ENCODE measurements at regions not wholly inside any gene's neighbourhood (a gene's known extent, or its start where the extent isn't known, plus 50 kb on each side); places are given as distances from the start of the nearest gene placed in this dataset.

DNA sequence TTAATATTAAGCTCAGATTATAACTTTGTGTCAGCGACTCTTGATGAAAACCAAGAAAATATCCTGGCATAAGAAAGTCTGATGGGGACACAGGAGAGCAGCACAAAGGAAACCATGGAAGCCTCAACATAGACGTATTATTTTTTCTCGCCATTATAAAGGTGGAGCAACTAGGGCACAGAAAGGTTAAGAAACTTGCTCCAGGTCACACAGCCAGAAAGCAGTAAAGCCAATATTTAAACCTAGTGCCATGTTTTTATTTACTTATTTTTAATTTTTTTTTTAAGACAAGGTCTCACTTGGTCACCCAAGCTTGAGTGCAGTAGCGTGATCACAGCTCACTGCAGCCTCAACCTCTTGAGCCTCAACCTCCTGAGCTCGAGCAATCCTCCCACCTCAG lies 259.3 kb downstream of the PREX1 start:
- no peaks in the 10 kb centered on the region for H3K79me2 ChIP-seq (ENCODE audit: insufficient read depth, low read length)
- H3K27me3 ChIP-seq (ENCODE audit: control insufficient read depth in 2 of 2, insufficient read depth in 2 of 2, low read length in 2 of 2), result no peaks in the 10 kb centered on the region
- no peaks in the 10 kb centered on the region for H3K4me1 Mint-ChIP-seq
- H3K36me3 ChIP-seq (replicated peaks in 1 of 2; ENCODE audit: control insufficient read depth in 1 of 2, insufficient read depth in 2 of 2, low read length in 2 of 2), result no peaks in the 10 kb centered on the region
- H4K20me1 ChIP-seq (ENCODE audit: insufficient read depth, low read length), result no peaks in the 10 kb centered on the region
- intact Hi-C loops (cut with micrococcal nuclease), result no loop called here
- peaks cover 2 to 6% (median 4%) of the 10 kb centered on the region in 7 donors for H3K9me3 Mint-ChIP-seq
- no peak overlapping the region for H3K4me3 Mint-ChIP-seq
- H3K9ac ChIP-seq (ENCODE audit: insufficient read depth, low read length, poor library complexity, severe bottlenecking), result no peak overlapping the region
- TF ChIP-seq, protein P1, sequence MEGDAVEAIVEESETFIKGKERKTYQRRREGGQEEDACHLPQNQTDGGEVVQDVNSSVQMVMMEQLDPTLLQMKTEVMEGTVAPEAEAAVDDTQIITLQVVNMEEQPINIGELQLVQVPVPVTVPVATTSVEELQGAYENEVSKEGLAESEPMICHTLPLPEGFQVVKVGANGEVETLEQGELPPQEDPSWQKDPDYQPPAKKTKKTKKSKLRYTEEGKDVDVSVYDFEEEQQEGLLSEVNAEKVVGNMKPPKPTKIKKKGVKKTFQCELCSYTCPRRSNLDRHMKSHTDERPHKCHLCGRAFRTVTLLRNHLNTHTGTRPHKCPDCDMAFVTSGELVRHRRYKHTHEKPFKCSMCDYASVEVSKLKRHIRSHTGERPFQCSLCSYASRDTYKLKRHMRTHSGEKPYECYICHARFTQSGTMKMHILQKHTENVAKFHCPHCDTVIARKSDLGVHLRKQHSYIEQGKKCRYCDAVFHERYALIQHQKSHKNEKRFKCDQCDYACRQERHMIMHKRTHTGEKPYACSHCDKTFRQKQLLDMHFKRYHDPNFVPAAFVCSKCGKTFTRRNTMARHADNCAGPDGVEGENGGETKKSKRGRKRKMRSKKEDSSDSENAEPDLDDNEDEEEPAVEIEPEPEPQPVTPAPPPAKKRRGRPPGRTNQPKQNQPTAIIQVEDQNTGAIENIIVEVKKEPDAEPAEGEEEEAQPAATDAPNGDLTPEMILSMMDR (IDR thresholded peaks at IDR 0.05), result no peak
- no peak overlapping the region for H3K27ac ChIP-seq (ENCODE audit: low read depth in 1 of 2, low read length in 2 of 2)
- H3K4me2 ChIP-seq (replicated peaks; ENCODE audit: extremely low read depth, low read length, poor library complexity, severe bottlenecking), result no peak overlapping the region
- no peak for DNase-seq
- no peaks in the 10 kb centered on the region for H3K4me1 ChIP-seq (ENCODE audit: control insufficient read depth in 1 of 2, insufficient read depth in 2 of 2, low read length in 2 of 2)
- H3K27me3 Mint-ChIP-seq (ENCODE audit: low read depth in 3 of 3), result peaks cover 9 to 17% (median 9%) of the 10 kb centered on the region in 3 donors
- H3K9me3 ChIP-seq (replicated peaks in 1 of 2; ENCODE audit: control insufficient read depth in 1 of 2, insufficient read depth in 1 of 2, low read length in 2 of 2), result peaks cover 0 to 7% of the 10 kb centered on the region in 2 donors
- 93% methylated on average over 3 of the region's 5 CpGs for WGBS (ENCODE audit: insufficient coverage)
- no peaks in the 10 kb centered on the region for H3K36me3 Mint-ChIP-seq
- no peak overlapping the region for H2AFZ ChIP-seq (ENCODE audit: insufficient read depth, low read depth, low read length, poor library complexity, severe bottlenecking)
- no peak overlapping the region for H3K27ac Mint-ChIP-seq
- no peak overlapping the region for H3K4me3 ChIP-seq (replicated peaks in 1 of 3; ENCODE audit: low read depth in 2 of 3, low read length in 3 of 3)

DNA sequence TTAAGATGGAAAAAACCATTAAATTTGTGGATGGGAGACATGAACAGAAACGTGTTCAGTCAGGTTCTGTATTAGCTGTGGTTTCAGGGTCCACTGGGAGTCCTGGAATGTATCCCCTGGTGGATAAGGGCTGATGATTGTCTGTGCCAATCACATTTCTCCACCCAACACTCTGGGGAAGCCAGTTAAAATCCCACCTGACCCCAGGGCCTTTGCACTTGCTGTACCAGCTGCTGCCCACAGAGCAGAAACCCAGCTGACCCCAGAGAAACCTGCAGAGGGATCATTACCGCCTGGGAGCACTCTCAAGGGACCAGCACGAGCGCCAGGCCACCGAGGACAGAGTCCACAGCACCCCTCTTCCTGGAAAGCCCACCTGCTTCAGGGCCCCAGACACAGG lies 260.7 kb downstream of the PREX1 start:
- Histone ChIP-seq H3K9me3 (replicated peaks in 1 of 2; ENCODE audit: control insufficient read depth in 1 of 2, insufficient read depth in 1 of 2, low read length in 2 of 2) (peaks cover 0 to 7% of the 10 kb centered on the region in 2 donors), H3K27me3 (ENCODE audit: control insufficient read depth in 2 of 2, insufficient read depth in 2 of 2, low read length in 2 of 2) (no peaks in the 10 kb centered on the region), H4K20me1 (ENCODE audit: insufficient read depth, low read length) (no peaks in the 10 kb centered on the region), H3K36me3 (replicated peaks in 1 of 2; ENCODE audit: control insufficient read depth in 1 of 2, insufficient read depth in 2 of 2, low read length in 2 of 2) (no peaks in the 10 kb centered on the region), H3K4me3 (replicated peaks in 1 of 3; ENCODE audit: low read depth in 2 of 3, low read length in 3 of 3) (no peak overlapping the region), H3K4me1 (ENCODE audit: control insufficient read depth in 1 of 2, insufficient read depth in 2 of 2, low read length in 2 of 2) (no peaks in the 10 kb centered on the region), H3K9ac (ENCODE audit: insufficient read depth, low read length, poor library complexity, severe bottlenecking) (no peak overlapping the region), H2AFZ (ENCODE audit: insufficient read depth, low read depth, low read length, poor library complexity, severe bottlenecking) (no peak overlapping the region), H3K27ac (ENCODE audit: low read depth in 1 of 2, low read length in 2 of 2) (no peak overlapping the region), H3K79me2 (ENCODE audit: insufficient read depth, low read length) (no peaks in the 10 kb centered on the region), H3K4me2 (replicated peaks; ENCODE audit: extremely low read depth, low read length, poor library complexity, severe bottlenecking) (no peak overlapping the region)
- Mint-ChIP-seq H3K36me3 (no peaks in the 10 kb centered on the region), H3K4me3 (no peak overlapping the region), H3K27me3 (ENCODE audit: low read depth in 3 of 3) (peaks cover 6 to 17% (median 8%) of the 10 kb centered on the region in 3 donors), H3K27ac (peak overlapping the region in 1 of 7 donors; percentile 40), H3K4me1 (no peaks in the 10 kb centered on the region), H3K9me3 (peaks cover 2 to 8% (median 5%) of the 10 kb centered on the region in 7 donors)
- no peak for DNase-seq
- intact Hi-C loops (cut with micrococcal nuclease), result no loop called here
- 82% methylated on average over 1 of the region's 5 CpGs for WGBS (ENCODE audit: insufficient coverage)
- TF ChIP-seq, protein P1 (IDR thresholded peaks at IDR 0.05), result no peak

All from CD14-positive monocyte (primary cell).